ENCODE measurements at regions not wholly inside any gene's neighbourhood (a gene's known extent, or its start where the extent isn't known, plus 50 kb on each side); places are given as distances from the start of the nearest gene placed in this dataset.
"Not testable (repeated sequence)": the region's sequence is repeated elsewhere in the genome, so short reads cannot be mapped to it uniquely, and the experiment has no call there.

DNA sequence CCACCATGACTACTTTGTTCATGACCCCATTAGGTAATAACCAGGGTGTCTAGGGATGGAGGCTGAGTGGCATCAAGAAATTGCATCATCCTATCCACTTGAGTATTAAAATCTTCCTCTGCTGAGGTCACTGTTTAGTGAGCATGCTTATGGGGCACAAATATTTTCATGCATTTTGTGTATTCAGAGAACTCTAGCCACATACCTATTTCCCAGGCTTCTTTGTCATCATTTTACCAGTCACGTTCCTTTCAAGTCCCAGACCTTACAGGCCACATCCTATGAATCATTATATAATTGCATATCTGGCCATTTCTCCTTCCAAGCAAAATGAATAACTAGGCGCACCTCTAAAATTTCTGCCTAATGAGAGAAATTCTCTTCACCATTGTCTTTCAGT is 1882.9 kb upstream of the AGA start:
- no peak for DNase-seq (ENCODE audit: low read depth in 4 of 4, low spot score in 3 of 4)

- no peak for DNase-seq (ENCODE audit: low read depth in 4 of 4, low spot score in 3 of 4)
These were observed 1886.4 kb upstream of the AGA start for GRCh38 chr4:179328627-179329026.

GRCh38 chr4:179331362-179331761 is 1889.1 kb upstream of the AGA start:
- DNase-seq (ENCODE audit: low read depth in 4 of 4, low spot score in 3 of 4), result no peak

- no peak for DNase-seq (ENCODE audit: low read depth in 4 of 4, low spot score in 3 of 4)
These were observed 1902.6 kb upstream of the AGA start for GRCh38 chr4:179344861-179345260.

DNA sequence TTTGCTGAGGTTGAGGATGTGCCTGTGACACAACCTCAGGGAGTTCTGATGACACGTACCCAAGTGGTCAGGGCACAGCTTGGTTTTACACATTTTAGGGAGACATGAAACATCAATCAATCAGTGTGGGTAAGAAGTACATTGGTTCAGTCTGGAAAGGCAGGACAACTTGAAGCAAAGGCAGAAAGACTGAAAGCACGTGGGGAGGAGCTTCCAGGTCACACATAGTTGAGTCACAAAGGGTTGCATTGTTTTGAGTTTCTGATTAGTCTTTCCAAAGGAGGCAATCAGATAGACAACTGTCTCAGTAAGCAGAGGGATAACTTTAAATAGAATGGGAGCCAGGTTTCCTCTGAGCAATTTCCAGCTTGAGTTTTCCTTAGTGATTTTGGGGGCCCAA is 1910.0 kb upstream of the AGA start:
- no peak for DNase-seq (ENCODE audit: low read depth in 4 of 4, low spot score in 3 of 4)

GRCh38 chr4:179353786-179354185 is 1911.5 kb upstream of the AGA start:
- no peak for DNase-seq (ENCODE audit: low read depth in 4 of 4, low spot score in 3 of 4)

DNA sequence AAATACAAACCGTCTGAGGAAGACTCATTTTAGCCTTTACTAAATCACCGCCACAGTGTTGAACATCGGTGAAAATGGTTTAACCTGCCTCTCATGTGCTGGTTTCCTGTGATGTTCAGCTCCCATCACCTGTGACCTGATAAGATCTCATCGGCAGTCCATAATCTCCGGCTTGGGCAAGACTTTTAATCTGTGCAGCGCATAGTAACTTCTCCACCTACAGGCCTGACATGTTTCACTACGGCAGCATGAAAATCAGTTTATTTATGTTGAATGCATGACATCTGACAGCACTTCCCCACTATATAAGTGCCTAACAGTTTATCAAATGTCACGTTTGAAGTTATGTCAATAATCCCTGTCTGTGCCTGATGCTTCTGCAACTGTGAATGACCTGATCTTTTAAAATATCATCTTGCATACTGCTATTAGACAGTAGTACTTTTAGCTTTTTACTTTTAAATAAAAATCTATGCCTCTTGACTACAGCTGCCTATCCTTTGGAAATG is 1919.8 kb upstream of the AGA start:
- DNase-seq (ENCODE audit: low read depth in 4 of 4, low spot score in 3 of 4), result no peak

GRCh38 chr4:179365932-179366331 is 1923.7 kb upstream of the AGA start:
- not testable (repeated sequence) for DNase-seq (ENCODE audit: low read depth in 4 of 4, low spot score in 3 of 4)

DNA sequence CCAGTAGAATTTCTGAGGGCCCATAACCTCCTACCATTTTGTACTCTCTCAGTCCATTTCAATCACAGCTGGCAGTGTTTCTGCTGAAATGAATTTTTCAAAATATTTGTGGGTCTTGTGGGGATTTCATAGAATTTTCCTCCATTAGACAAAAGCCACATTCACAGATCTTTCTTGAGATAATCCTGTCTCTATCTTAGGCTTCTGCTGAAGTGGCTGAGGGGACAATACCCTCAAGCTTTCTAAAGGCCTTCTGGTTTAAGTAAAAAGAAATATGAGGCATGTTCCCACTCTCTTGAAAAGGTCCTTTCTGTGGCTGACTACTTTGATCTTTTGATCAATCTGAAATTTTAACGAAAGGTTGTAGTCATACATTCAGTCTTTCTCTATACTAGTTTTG is 1930.0 kb upstream of the AGA start:
- no peak for DNase-seq (ENCODE audit: low read depth in 4 of 4, low spot score in 3 of 4)

- no peak for DNase-seq (ENCODE audit: low read depth in 4 of 4, low spot score in 3 of 4)
These were observed 1930.5 kb upstream of the AGA start for GRCh38 chr4:179372746-179373145.

GRCh38 chr4:179378847-179379246 is 1936.6 kb upstream of the AGA start:
- not testable (repeated sequence) for DNase-seq (ENCODE audit: low read depth in 4 of 4, low spot score in 3 of 4)

DNA sequence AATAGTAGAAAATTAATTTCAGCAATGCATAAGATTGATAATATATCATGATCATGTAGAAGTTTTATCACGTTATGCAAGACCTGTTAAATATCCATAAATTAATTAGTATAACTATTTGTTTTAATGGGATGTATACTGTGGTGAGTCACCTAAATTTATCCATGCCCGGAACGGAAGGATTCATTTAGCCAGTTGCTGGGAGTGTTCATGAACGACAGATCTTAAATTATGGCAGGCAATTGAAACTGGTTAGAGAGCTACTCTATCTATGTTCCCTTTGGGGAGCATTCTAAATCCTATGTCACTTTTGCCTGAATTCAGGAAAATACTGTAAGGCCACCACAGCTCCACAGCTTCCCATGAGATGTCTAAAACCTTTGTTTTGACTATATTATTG is 1950.5 kb upstream of the AGA start:
- DNase-seq (ENCODE audit: low read depth in 4 of 4, low spot score in 3 of 4), result no peak

GRCh38 chr4:179398414-179398813 is 1956.2 kb upstream of the AGA start:
- no peak for DNase-seq (ENCODE audit: low read depth in 4 of 4, low spot score in 3 of 4)

DNA sequence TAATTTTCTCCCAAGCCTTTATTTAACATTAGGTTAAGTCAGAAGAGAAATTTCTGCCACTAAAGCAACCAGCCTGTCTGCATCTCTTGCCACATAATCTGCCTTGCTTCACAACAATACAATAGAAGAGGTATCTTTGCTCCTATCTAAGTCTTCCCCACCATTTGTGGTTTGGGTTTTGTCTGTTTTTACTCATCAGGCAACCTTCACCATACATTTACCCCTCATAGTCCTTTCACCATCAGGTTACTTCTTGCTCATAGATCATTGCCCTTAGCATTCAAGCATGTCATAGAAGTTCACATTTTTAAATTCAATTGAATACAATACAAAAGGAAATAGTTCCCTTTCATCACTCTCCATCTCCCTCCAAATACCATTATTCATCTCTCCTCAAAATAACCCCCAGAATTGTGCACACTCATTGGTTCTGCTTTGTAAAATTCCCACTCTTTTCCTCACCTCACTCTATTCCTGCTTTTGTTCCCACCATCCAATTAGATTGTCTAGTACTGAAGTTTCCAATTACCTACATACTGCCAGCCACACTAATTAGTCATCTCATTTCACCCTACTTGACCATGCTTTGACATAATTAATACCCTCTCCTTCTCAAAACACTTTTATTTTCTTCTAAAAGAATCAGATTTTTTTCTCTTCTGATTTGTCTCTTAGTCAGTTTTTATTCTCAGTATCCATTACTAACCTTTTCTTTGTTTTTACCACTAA is 1957.0 kb upstream of the AGA start:
- no peak for DNase-seq (ENCODE audit: low read depth in 4 of 4, low spot score in 3 of 4)

DNA sequence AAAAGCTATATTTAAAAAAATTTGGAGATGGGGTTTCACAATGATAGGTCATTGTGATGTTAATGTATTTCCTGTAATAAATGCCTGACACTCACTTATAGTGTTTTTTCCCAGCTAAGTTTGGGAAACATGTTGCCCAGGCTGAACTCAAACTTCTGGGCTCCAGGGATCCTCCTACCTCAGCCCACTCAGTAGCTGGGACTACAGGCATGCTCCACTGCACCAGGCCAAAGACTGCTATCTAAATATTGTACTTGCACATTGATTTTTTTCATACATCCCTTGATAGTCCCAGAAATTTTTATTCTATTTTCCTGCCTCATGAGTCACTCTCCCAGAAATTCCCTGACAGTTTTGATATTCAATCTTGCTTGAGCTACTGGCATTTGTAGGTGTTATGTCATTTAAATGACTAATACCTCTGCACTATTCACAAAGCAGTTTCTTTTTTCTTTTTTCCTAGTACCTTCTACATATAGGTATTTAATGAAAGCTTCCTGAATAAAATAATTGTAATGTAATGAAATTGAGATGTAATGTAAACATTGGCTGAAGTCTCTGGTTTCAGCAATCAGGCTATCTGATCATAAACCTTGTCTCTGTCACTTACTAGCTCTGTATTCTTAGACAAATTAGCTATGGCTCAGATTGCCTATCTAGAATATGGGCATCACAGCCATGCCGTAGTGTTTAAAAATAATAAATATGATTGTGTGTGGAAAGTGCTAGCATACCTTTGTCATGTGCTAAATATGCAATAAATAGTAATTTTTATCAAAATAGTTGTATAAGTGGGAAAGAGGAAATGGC is 1973.0 kb upstream of the AGA start:
- DNase-seq (ENCODE audit: low read depth in 4 of 4, low spot score in 3 of 4), result peak in 1 of 4 donors; percentile 12

DNA sequence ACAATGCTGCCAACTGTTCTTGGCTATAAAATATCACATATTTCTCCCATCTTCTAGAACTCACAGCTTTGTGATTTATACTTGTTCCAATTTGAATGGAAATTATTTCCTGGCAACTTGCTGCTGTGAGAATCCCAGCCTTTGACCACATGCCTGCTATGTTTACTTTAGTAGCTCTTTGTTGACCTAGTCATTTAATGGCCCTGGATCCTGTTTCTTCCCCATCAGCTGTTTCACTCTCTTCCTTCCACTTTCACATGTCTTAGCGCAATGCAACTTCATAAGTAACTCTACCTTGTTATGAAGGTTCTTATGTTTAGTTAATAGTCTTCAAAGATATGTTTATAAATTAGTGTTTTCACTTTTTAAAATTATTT is 1973.6 kb upstream of the AGA start:
- DNase-seq (ENCODE audit: low read depth in 4 of 4, low spot score in 3 of 4), result peak in 3 of 4 donors; percentile 5 to 30 (median 14)

- DNase-seq (ENCODE audit: low read depth in 4 of 4, low spot score in 3 of 4), result no peak
These were observed 1975.1 kb upstream of the AGA start for GRCh38 chr4:179417357-179417756.

DNA sequence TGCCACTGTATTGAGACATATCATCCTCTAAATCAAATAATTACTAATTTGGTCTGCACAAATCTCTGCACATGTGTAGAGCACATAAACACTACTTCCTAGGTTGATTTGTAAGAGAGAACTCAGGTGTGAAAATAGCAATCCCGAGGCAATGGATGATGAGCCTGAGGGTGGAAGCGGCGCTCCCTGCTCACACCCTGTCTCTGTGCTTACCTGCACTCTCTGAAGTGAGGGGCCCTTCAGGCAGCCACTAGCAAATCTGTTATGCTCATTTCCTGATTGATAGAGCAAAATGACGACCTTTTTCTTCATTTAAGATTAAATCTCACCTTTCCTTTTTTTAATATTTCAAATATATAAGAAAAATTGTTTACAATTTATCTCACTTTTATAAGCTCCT is 1995.7 kb upstream of the AGA start:
- DNase-seq (ENCODE audit: low read depth in 4 of 4, low spot score in 3 of 4), result no peak

DNA sequence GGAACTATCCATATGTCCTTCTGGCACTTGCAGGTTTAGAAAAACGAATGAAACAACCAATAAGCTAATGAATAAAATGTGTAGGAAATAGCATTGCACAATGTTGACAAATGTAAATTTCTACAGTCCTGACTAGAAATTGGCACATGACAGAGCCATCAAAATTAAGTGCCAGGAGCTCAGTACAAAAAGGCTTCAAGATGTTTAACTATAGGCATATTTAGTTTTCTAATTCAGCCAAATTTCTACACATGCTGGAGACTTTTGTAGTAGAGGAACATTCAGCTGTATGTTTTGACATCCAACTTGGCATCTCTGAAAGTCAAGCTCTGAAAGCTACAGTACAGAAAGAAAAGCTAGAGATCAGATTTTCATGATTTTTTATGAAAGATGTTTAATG is 1999.4 kb upstream of the AGA start:
- DNase-seq (ENCODE audit: low read depth in 4 of 4, low spot score in 3 of 4), result no peak

GRCh38 chr4:179447308-179447707 is 2005.1 kb upstream of the AGA start:
- DNase-seq (ENCODE audit: low read depth in 4 of 4, low spot score in 3 of 4), result no peak

GRCh38 chr4:179465131-179465797 is 2023.0 kb upstream of the AGA start:
- no peak for DNase-seq (ENCODE audit: low read depth in 4 of 4, low spot score in 3 of 4)
